ENCODE measurements at regions not wholly inside any gene's neighbourhood (a gene's known extent, or its start where the extent isn't known, plus 50 kb on each side); places are given as distances from the start of the nearest gene placed in this dataset.

GRCh38 chr15:31469786-31470525, 143.3 kb downstream of the KLF13 start:
- intact Hi-C loops (cut with DNase I): no loop called here
- DNase-seq (ENCODE audit: low spot score): peak; percentile 39

GRCh38 chr15:31470756-31471155, 144.1 kb downstream of the KLF13 start:
- DNase-seq (ENCODE audit: low spot score): peak; percentile 17
- intact Hi-C loops (cut with DNase I): no loop called here

GRCh38 chr15:31471731-31472430, 145.2 kb downstream of the KLF13 start:
- DNase-seq (ENCODE audit: low spot score): no peak
- intact Hi-C loops (cut with DNase I): no loop called here

GRCh38 chr15:31472636-31473384, 146.2 kb downstream of the KLF13 start:
- intact Hi-C loops (cut with DNase I): no loop called here
- peak; percentile 61 for DNase-seq (ENCODE audit: low spot score)

GRCh38 chr15:31473385-31474058, 146.9 kb downstream of the KLF13 start:
- intact Hi-C loops (cut with DNase I): no loop called here
- no peak for DNase-seq (ENCODE audit: low spot score)

GRCh38 chr15:31474059-31474868, 147.6 kb downstream of the KLF13 start:
- no peak for DNase-seq (ENCODE audit: low spot score)
- intact Hi-C loops (cut with DNase I): no loop called here

GRCh38 chr15:31476236-31476810, 149.7 kb downstream of the KLF13 start:
- intact Hi-C loops (cut with DNase I): no loop called here
- no peak for DNase-seq (ENCODE audit: low spot score)

GRCh38 chr15:31476866-31477265, 150.2 kb downstream of the KLF13 start:
- intact Hi-C loops (cut with DNase I): no loop called here
- DNase-seq (ENCODE audit: low spot score): no peak

GRCh38 chr15:31477301-31477700, 150.7 kb downstream of the KLF13 start:
- DNase-seq (ENCODE audit: low spot score): no peak
- intact Hi-C loops (cut with DNase I): no loop called here

- intact Hi-C loops (cut with DNase I): no loop called here
- DNase-seq (ENCODE audit: low spot score): no peak
These were observed 151.4 kb downstream of the KLF13 start for GRCh38 chr15:31477851-31478701.

- no peak for DNase-seq (ENCODE audit: low spot score)
- intact Hi-C loops (cut with DNase I): no loop called here
These were observed 152.1 kb downstream of the KLF13 start for GRCh38 chr15:31478702-31479221.

- intact Hi-C loops (cut with DNase I): loop anchor here (5.0 to 10.0 kb wide), 4 partner anchors 78 to 576 kb away; partner anchors contain the start of gene FAN1
- DNase-seq (ENCODE audit: low spot score): no peak
These were observed 153.9 kb downstream of the KLF13 start for GRCh38 chr15:31480356-31481025.

GRCh38 chr15:31481142-31481541, 154.5 kb downstream of the KLF13 start:
- no peak for DNase-seq (ENCODE audit: low spot score)
- intact Hi-C loops (cut with DNase I): loop anchor here (5.0 to 10.0 kb wide), 4 partner anchors 79 to 576 kb away; partner anchors contain the start of gene FAN1

GRCh38 chr15:31482122-31482922, 155.7 kb downstream of the KLF13 start:
- DNase-seq (ENCODE audit: low spot score): no peak
- intact Hi-C loops (cut with DNase I): loop anchor here (5.0 to 10.0 kb wide), 4 partner anchors 80 to 578 kb away; partner anchors contain the start of gene FAN1

- intact Hi-C loops (cut with DNase I): loop anchor here (5.0 to 10.0 kb wide), 4 partner anchors 81 to 579 kb away; partner anchors contain the start of gene FAN1
- DNase-seq (ENCODE audit: low spot score): no peak
These were observed 156.7 kb downstream of the KLF13 start for GRCh38 chr15:31483053-31483985.

Data from cardiac septum (tissue), 1 donor.